ENCODE measurements at regions not wholly inside any gene's neighbourhood (a gene's known extent, or its start where the extent isn't known, plus 50 kb on each side); places are given as distances from the start of the nearest gene placed in this dataset.

DNA sequence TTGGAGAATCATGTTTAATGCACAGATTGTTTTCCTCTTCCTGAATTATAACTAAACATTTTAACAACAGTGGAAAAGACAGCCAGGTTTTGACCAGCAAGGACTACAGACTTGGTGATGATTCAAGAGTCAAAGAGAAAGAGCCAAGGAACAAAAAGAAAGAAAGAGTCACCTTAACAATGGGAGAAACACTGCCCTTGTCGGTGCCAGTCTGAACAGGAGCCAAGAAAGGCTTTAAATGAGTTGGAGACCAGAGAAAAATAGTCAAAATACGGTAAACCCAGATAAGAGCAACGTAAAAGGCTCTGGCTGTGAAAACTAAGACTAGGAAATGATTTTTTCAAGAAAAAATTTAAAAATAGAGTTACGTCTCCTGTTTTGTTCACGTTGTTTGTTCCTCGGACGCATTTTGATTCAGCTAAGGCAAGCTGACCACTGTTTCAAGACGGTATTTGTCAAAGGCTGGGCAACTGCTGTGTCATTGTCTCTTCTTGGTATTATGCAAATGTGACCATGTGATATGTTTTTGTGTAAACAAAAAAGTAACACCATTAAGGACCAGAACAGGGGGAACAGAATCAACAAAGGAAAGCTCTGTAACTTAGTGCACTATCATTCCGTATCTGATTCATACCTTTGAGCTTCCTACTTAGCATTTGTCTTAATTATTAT, 634.5 kb downstream of the LIG4 start:
- no peak for TF ChIP-seq CTCF (conservative IDR thresholded peaks at IDR 0.05 in 1 of 2, IDR thresholded peaks at IDR 0.05 in 1 of 2; ENCODE audit: extremely low read depth in 1 of 2, insufficient read depth in 1 of 2, low read depth in 1 of 2, low read length in 2 of 2)
- no peak for TF ChIP-seq EZH2 (IDR thresholded peaks at IDR 0.05; ENCODE audit: borderline replicate concordance, low read length)
